ENCODE measurements at regions not wholly inside any gene's neighbourhood (a gene's known extent, or its start where the extent isn't known, plus 50 kb on each side); places are given as distances from the start of the nearest gene placed in this dataset.

DNA sequence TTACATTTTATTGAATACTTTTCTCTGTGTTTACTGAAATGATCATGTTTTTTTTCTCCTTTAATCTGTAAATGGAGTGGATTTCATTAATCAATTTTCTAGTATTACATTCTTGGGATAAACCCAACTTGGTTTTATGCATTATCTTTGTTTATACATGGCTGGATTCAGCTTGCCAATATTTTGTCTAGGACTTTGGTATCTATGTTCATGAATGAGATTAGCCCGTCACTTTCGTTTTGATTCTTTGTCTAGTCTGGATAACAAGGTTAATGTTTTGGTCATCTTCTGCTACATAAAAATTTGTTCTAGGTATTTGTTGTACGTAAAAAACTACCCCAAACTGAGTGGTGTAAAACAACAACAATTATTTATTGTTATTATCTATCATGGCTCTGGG, 127.9 kb upstream of the PAX6 start:
- intact Hi-C loops (cut with DNase I; ENCODE audit: low total_unique reads), result no loop called here
- Histone ChIP-seq H3K4me1 (no peaks in the 10 kb centered on the region), H3K27me3 (no peaks in the 10 kb centered on the region), H3K36me3 (no peaks in the 10 kb centered on the region), H3K9me3 (no peaks in the 10 kb centered on the region), H3K27ac (no peak overlapping the region), H3K4me3 (no peak overlapping the region)
- TF ChIP-seq POLR2AphosphoS5 (IDR thresholded peaks at IDR 0.05), result no peak
- TF ChIP-seq POLR2A (IDR thresholded peaks at IDR 0.05), result no peak
- TF ChIP-seq, protein P1, sequence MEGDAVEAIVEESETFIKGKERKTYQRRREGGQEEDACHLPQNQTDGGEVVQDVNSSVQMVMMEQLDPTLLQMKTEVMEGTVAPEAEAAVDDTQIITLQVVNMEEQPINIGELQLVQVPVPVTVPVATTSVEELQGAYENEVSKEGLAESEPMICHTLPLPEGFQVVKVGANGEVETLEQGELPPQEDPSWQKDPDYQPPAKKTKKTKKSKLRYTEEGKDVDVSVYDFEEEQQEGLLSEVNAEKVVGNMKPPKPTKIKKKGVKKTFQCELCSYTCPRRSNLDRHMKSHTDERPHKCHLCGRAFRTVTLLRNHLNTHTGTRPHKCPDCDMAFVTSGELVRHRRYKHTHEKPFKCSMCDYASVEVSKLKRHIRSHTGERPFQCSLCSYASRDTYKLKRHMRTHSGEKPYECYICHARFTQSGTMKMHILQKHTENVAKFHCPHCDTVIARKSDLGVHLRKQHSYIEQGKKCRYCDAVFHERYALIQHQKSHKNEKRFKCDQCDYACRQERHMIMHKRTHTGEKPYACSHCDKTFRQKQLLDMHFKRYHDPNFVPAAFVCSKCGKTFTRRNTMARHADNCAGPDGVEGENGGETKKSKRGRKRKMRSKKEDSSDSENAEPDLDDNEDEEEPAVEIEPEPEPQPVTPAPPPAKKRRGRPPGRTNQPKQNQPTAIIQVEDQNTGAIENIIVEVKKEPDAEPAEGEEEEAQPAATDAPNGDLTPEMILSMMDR (IDR thresholded peaks at IDR 0.05), result no peak
- DNase-seq (ENCODE audit: low spot score in 2 of 2), result no peak

DNA sequence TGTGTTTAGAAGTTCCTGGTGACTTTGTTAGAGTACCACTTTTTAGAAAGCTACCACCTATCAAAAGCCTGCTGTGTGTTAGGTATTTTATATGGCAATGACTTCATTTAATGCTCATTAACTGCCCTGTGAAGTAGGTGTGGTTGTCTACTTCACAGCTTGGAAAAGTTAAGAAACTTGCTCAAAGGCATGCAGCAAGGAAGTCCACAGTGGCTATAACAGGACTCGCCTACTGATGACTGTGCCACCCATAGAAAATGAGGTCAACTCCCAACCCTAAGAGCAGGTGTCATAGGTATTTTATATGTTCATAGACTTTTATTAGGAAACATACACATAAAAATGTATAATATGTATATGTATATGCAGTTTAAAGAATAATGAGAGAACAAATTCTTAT, 125.2 kb upstream of the PAX6 start:
- TF ChIP-seq POLR2AphosphoS5 (IDR thresholded peaks at IDR 0.05), result no peak
- TF ChIP-seq POLR2A (IDR thresholded peaks at IDR 0.05), result no peak
- TF ChIP-seq, protein P1 (IDR thresholded peaks at IDR 0.05), result no peak
- intact Hi-C loops (cut with DNase I; ENCODE audit: low total_unique reads), result no loop called here
- H3K27ac ChIP-seq, result no peak overlapping the region
- no peak for DNase-seq (ENCODE audit: low spot score in 2 of 2)
- H3K4me1 ChIP-seq, result no peaks in the 10 kb centered on the region
- H3K36me3 ChIP-seq, result no peaks in the 10 kb centered on the region
- H3K9me3 ChIP-seq, result no peaks in the 10 kb centered on the region
- peaks cover 0 to 8% of the 10 kb centered on the region in 2 donors for H3K27me3 ChIP-seq
- H3K4me3 ChIP-seq, result no peak overlapping the region

DNA sequence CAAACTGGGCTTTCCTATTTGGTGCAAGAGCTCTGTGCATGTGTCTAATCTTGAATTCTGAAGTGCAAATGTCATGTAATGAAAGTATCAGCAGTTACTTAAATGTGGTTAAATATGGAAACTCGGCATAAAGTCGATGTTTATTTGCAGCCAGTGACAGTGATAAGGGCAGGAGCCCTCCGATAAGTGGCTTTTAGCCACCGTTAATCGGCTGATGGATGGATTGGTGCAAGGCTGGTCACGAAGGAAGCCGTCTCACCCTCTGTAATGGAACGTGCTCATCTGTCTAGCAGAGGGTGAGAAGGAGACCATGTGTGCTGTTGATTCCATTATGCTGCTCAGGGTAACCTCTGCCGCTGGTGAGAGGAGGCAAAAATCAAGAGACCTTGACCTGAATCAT, 121.8 kb upstream of the PAX6 start:
- no peak for DNase-seq (ENCODE audit: low spot score in 2 of 2)
- Histone ChIP-seq H3K27ac (no peak overlapping the region), H3K4me3 (no peak overlapping the region), H3K36me3 (no peaks in the 10 kb centered on the region), H3K27me3 (peaks cover 0 to 8% of the 10 kb centered on the region in 2 donors), H3K4me1 (no peaks in the 10 kb centered on the region), H3K9me3 (no peaks in the 10 kb centered on the region)
- intact Hi-C loops (cut with DNase I; ENCODE audit: low total_unique reads), result no loop called here
- TF ChIP-seq POLR2A (IDR thresholded peaks at IDR 0.05) (no peak), POLR2AphosphoS5 (IDR thresholded peaks at IDR 0.05) (no peak)
- TF ChIP-seq, protein P1 (IDR thresholded peaks at IDR 0.05), result no peak

DNA sequence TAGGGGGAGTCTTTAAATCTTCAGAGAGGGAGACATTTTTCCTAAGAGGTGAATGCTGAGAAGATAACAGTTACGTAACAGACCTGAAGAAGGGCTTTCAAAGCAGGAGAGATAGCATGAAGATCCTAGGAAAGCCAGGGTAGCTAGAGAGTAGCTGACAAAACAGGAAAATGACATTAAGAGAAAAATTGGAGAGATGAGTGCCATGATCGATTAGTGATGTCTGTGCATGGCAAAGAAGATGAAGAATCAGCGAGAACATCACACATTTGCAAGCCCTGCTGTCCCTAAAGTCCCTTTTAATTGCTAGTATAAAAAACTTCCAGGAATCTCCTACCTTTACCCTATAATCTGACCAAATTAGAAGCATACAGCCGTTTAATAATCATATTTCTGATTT, 116.9 kb upstream of the PAX6 start:
- H3K4me3 ChIP-seq, result no peak overlapping the region
- TF ChIP-seq POLR2A (IDR thresholded peaks at IDR 0.05) (no peak), POLR2AphosphoS5 (IDR thresholded peaks at IDR 0.05) (no peak)
- TF ChIP-seq, protein P1 (IDR thresholded peaks at IDR 0.05), result no peak
- DNase-seq (ENCODE audit: low spot score in 2 of 2), result no peak
- H3K4me1 ChIP-seq, result no peaks in the 10 kb centered on the region
- intact Hi-C loops (cut with DNase I; ENCODE audit: low total_unique reads), result loop anchor here (10.0 kb wide), 1 partner anchor 1743 kb away; no protein-coding TSS in a partner anchor
- no peaks in the 10 kb centered on the region for H3K9me3 ChIP-seq
- no peaks in the 10 kb centered on the region for H3K36me3 ChIP-seq
- no peak overlapping the region for H3K27ac ChIP-seq
- H3K27me3 ChIP-seq, result no peaks in the 10 kb centered on the region

DNA sequence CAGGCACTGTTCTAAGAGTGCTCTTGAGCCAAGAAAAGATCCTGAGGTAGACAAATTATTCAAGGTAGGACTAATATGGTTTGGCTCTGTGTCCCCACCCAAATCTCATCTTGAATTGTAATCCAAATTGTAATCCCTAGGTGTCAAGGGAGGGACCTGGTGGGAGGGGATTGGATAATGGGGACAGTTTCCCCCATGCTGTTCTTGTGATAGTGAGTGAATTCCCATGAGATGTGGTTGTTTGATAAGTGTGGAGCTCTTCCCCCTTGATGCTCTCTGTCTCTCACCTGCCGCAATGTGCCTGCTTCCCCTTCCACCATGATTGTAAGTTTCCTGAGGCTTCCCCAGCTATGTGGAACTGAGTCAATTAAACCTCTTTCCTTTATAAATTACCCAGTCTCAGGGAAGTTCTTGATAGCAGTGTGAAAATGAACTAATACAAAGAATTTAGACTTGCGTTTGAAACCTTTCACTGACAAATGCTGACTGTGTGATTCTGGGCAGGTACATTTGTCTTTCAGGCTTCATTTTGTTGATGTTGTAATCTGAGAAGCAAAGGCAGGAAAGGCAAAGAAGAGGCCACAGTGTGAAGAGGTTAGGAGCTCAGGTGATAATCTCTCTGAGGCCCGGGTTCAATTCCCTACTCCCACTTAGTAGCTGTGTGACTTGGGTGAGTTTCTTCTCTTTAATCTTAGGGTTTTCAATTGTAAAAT, 115.8 kb upstream of the PAX6 start:
- intact Hi-C loops (cut with DNase I; ENCODE audit: low total_unique reads), result loop anchor here (10.0 kb wide), 1 partner anchor 1742 kb away; no protein-coding TSS in a partner anchor
- Histone ChIP-seq H3K36me3 (no peaks in the 10 kb centered on the region), H3K4me1 (no peaks in the 10 kb centered on the region), H3K27me3 (no peaks in the 10 kb centered on the region), H3K4me3 (no peak overlapping the region), H3K9me3 (no peaks in the 10 kb centered on the region), H3K27ac (no peak overlapping the region)
- TF ChIP-seq POLR2A (IDR thresholded peaks at IDR 0.05), result no peak
- TF ChIP-seq, protein P1 (IDR thresholded peaks at IDR 0.05), result no peak
- TF ChIP-seq POLR2AphosphoS5 (IDR thresholded peaks at IDR 0.05), result no peak
- no peak for DNase-seq (ENCODE audit: low spot score in 2 of 2)

Measured in breast epithelium (tissue), 4 donors.